ENCODE measurements at regions not wholly inside any gene's neighbourhood (a gene's known extent, or its start where the extent isn't known, plus 50 kb on each side); places are given as distances from the start of the nearest gene placed in this dataset.

GRCh38 chr5:163385824-163386223, 51.6 kb upstream of the CCNG1 start:
- no peak for TF ChIP-seq CTCF (conservative IDR thresholded peaks at IDR 0.05; ENCODE audit: low read depth, low read length)
- H3K4me3 ChIP-seq (ENCODE audit: low read length), result no peak overlapping the region
- no peak for DNase-seq (ENCODE audit: low read depth)

GRCh38 chr5:163386352-163386751, 51.0 kb upstream of the CCNG1 start:
- no peak for TF ChIP-seq CTCF (conservative IDR thresholded peaks at IDR 0.05; ENCODE audit: low read depth, low read length)
- no peak for DNase-seq (ENCODE audit: low read depth)
- H3K4me3 ChIP-seq (ENCODE audit: low read length), result no peak overlapping the region

GRCh38 chr5:163387589-163388343, 49.6 kb upstream of the CCNG1 start:
- no peak overlapping the region for H3K4me3 ChIP-seq (ENCODE audit: low read length)
- no peak for DNase-seq (ENCODE audit: low read depth)
- TF ChIP-seq CTCF (conservative IDR thresholded peaks at IDR 0.05; ENCODE audit: low read depth, low read length), result no peak
